ENCODE measurements at regions not wholly inside any gene's neighbourhood (a gene's known extent, or its start where the extent isn't known, plus 50 kb on each side); places are given as distances from the start of the nearest gene placed in this dataset.

DNA sequence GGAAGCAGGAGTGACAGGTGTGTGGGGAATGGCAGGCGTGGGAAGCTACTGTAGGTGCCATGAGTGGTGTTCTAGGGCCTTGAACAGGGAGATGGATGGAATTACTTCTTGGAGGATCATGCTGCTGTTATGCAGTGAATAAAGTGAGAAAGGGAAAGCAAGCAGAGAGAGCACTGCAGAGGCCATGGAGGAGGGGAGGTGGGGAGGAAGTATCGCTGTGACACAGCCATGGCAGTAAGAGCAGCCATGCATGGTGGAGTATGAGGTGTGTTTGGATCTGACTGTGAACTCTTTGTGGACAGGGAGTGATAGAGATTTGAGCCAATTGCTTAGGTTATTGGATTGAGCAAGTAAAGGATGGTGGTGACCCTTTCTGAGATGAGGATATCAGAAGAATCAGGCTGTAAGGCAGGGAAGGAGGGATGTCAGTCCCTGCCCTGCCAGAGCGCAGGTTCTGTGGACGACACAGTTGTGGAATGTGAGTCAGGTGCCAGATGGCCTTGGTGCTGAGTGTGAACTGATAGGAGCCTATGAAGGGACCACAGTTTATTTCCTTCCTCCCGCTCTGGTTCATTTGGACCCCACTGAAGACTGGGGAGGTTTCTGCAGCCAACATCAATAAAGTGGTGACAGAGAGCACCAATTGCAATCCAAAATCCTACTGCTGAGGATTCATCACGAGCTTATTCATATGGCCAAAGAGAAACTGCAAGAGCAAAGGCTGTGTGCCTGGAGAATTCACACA lies 105.5 kb upstream of the TMEM72 start:
- Histone ChIP-seq H3K27me3 (replicated peaks; ENCODE audit: insufficient read depth) (no peaks in the 10 kb centered on the region), H4K20me1 (ENCODE audit: insufficient read depth) (no peaks in the 10 kb centered on the region), H3K79me2 (ENCODE audit: insufficient read depth) (no peaks in the 10 kb centered on the region), H3K4me3 (no peak overlapping the region), H3K27ac (no peak overlapping the region), H3K4me1 (ENCODE audit: insufficient read depth) (peaks cover 13% of the 10 kb centered on the region; the same call in 1 of the 2 replicates), H3K36me3 (ENCODE audit: low read depth) (no peaks in the 10 kb centered on the region), H3K9ac (no peak overlapping the region), H3K9me2 (ENCODE audit: insufficient read depth) (no peaks in the 10 kb centered on the region), H3K4me2 (ENCODE audit: unreplicated experiment) (no peak overlapping the region), H2AFZ (no peak overlapping the region), H3K9me3 (ENCODE audit: low read depth) (no peaks in the 10 kb centered on the region), H3F3A (ENCODE audit: insufficient read depth) (no peaks in the 10 kb centered on the region)
- WGBS, 2 experiments (ENCODE audit: low coverage in 1 of 2, low lambda C conversion rate in 2 of 2, missing lambda C conversion rate in 2 of 2) = 77 to 85% methylated on average over 6 of the region's 6 CpGs
- TF ChIP-seq EZH2phosphoT487 (IDR thresholded peaks at IDR 0.05; ENCODE audit: insufficient read depth, low read depth) = no peak
- no peak for TF ChIP-seq EZH2 (IDR thresholded peaks at IDR 0.05; ENCODE audit: insufficient read depth, poor library complexity, severe bottlenecking)
- in situ Hi-C loops (cut with MboI) = no loop called here
- no peak for DNase-seq

DNA sequence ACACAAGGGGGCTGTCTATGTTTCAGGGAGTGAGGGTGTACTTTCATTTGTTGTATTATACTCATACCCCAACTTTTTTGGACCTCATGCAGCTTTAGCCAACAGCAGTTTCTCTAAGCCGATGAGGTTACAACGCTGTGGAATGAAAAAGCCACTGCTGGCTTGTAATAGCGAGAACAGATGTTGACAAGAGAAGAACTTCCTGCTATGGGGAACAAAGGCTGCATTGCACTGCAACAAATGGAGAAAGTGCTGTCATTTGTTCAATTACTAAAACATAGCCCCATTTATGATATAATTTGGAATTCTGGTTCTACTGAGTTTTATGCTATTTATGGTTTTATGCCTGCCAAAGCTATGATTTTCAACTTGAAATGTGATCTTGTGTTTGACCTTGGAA lies 104.2 kb upstream of the TMEM72 start:
- Histone ChIP-seq H3K36me3 (ENCODE audit: low read depth) (no peaks in the 10 kb centered on the region), H3K9me3 (ENCODE audit: low read depth) (no peaks in the 10 kb centered on the region), H3F3A (ENCODE audit: insufficient read depth) (no peaks in the 10 kb centered on the region), H3K27me3 (replicated peaks; ENCODE audit: insufficient read depth) (no peaks in the 10 kb centered on the region), H3K27ac (no peak overlapping the region), H3K4me3 (no peak overlapping the region), H4K20me1 (ENCODE audit: insufficient read depth) (no peaks in the 10 kb centered on the region), H3K9ac (no peak overlapping the region), H3K4me2 (ENCODE audit: unreplicated experiment) (no peak overlapping the region), H3K9me2 (ENCODE audit: insufficient read depth) (no peaks in the 10 kb centered on the region), H3K4me1 (ENCODE audit: insufficient read depth) (peaks cover 8% of the 10 kb centered on the region; the same call in 1 of the 2 replicates), H2AFZ (no peak overlapping the region), H3K79me2 (ENCODE audit: insufficient read depth) (no peaks in the 10 kb centered on the region)
- 31 to 45% methylated on average over 3 of the region's 3 CpGs for WGBS, 2 experiments (ENCODE audit: low coverage in 1 of 2, low lambda C conversion rate in 2 of 2, missing lambda C conversion rate in 2 of 2)
- in situ Hi-C loops (cut with MboI) = no loop called here
- TF ChIP-seq EZH2 (IDR thresholded peaks at IDR 0.05; ENCODE audit: insufficient read depth, poor library complexity, severe bottlenecking) (no peak), EZH2phosphoT487 (IDR thresholded peaks at IDR 0.05; ENCODE audit: insufficient read depth, low read depth) (no peak)
- DNase-seq = peak; percentile 15

DNA sequence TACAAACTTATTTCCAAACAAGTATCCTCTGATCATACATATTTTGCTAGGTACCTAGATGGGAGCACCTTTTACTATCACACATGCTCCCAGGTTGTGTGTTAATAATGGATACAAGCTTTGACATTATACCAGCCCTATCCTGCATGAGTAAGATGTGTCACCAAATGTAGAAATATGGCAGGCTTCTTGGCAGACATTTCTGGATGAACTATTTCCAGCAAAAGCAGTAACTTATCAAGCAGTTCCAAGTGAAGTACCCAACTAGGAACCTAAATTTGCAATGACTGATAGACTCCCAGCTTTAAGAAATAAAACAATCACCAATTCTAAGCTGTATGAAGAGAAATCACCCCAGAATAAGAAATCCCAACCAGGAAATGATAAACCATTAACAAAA lies 103.7 kb upstream of the TMEM72 start:
- Histone ChIP-seq H3K36me3 (ENCODE audit: low read depth) (no peaks in the 10 kb centered on the region), H3K9me3 (ENCODE audit: low read depth) (no peaks in the 10 kb centered on the region), H3K4me2 (ENCODE audit: unreplicated experiment) (no peak overlapping the region), H2AFZ (no peak overlapping the region; the same call in 1 of the 2 replicates), H3K27me3 (replicated peaks; ENCODE audit: insufficient read depth) (no peaks in the 10 kb centered on the region), H3K4me3 (no peak overlapping the region), H4K20me1 (ENCODE audit: insufficient read depth) (no peaks in the 10 kb centered on the region), H3K9me2 (ENCODE audit: insufficient read depth) (no peaks in the 10 kb centered on the region), H3F3A (ENCODE audit: insufficient read depth) (no peaks in the 10 kb centered on the region), H3K4me1 (ENCODE audit: insufficient read depth) (peaks cover 8% of the 10 kb centered on the region; the same call in 1 of the 2 replicates), H3K9ac (no peak overlapping the region), H3K27ac (no peak overlapping the region), H3K79me2 (ENCODE audit: insufficient read depth) (no peaks in the 10 kb centered on the region)
- DNase-seq = peak; percentile 35
- in situ Hi-C loops (cut with MboI) = no loop called here
- no peak for TF ChIP-seq EZH2 (IDR thresholded peaks at IDR 0.05; ENCODE audit: insufficient read depth, poor library complexity, severe bottlenecking)
- no peak for TF ChIP-seq EZH2phosphoT487 (IDR thresholded peaks at IDR 0.05; ENCODE audit: insufficient read depth, low read depth)

DNA sequence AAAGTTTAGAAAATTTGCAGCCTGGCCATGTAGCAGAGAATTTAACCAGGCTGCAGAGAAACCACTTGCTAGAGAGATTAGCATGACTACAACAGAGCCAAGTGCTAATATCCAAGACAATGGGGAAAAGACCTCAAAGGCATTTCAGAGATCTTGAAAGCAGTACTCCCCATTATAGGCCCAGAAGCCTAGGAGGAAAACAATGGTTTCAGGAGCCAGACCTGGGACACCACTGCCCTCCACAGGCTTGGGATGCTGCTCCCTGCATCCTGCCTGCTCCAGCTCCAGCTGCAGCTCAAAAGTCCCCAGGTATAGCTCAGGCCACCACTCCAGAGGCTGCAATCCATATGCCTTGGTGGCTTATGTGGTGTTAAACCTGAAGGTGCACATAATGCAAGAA lies 101.5 kb upstream of the TMEM72 start:
- no peaks in the 10 kb centered on the region for H3K79me2 ChIP-seq (ENCODE audit: insufficient read depth)
- no peak overlapping the region for H2AFZ ChIP-seq
- no peaks in the 10 kb centered on the region for H3K9me3 ChIP-seq (ENCODE audit: low read depth)
- in situ Hi-C loops (cut with MboI) = no loop called here
- H3K27me3 ChIP-seq (replicated peaks; ENCODE audit: insufficient read depth) = no peaks in the 10 kb centered on the region
- H3F3A ChIP-seq (ENCODE audit: insufficient read depth) = no peaks in the 10 kb centered on the region
- H3K9ac ChIP-seq = no peak overlapping the region
- TF ChIP-seq EZH2phosphoT487 (IDR thresholded peaks at IDR 0.05; ENCODE audit: insufficient read depth, low read depth) = no peak
- no peak for TF ChIP-seq EZH2 (IDR thresholded peaks at IDR 0.05; ENCODE audit: insufficient read depth, poor library complexity, severe bottlenecking)
- H3K4me1 ChIP-seq (ENCODE audit: insufficient read depth) = peaks cover 7% of the 10 kb centered on the region; the same call in 1 of the 2 replicates
- H3K4me2 ChIP-seq (ENCODE audit: unreplicated experiment) = no peak overlapping the region
- no peak overlapping the region for H3K27ac ChIP-seq
- H4K20me1 ChIP-seq (ENCODE audit: insufficient read depth) = no peaks in the 10 kb centered on the region
- H3K36me3 ChIP-seq (ENCODE audit: low read depth) = no peaks in the 10 kb centered on the region
- H3K9me2 ChIP-seq (ENCODE audit: insufficient read depth) = no peaks in the 10 kb centered on the region
- DNase-seq = peak; percentile 59
- no peak overlapping the region for H3K4me3 ChIP-seq

DNA sequence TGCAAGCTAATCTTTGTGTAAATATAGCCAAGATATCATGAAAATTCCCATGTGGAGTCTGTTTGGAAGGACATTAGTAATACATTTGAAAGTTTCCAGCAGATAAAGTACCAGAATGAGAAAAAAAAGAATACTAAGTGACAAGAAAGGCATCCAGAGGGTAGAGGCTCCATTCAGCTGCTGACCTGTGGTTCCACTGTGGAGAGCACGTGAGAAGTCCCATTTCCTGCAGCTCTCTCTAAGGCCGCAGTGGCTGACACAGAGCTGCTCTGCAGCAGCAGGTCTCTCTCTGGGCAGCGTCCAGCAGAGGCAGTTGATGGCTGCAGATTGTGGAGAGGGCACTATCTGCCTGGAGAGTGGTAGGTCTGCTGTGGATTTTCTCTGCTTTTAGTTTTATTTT lies 100.1 kb upstream of the TMEM72 start:
- Histone ChIP-seq H3K9me2 (ENCODE audit: insufficient read depth) (no peaks in the 10 kb centered on the region), H4K20me1 (ENCODE audit: insufficient read depth) (no peaks in the 10 kb centered on the region), H3K36me3 (ENCODE audit: low read depth) (no peaks in the 10 kb centered on the region), H3K79me2 (ENCODE audit: insufficient read depth) (no peaks in the 10 kb centered on the region), H3K27me3 (replicated peaks; ENCODE audit: insufficient read depth) (no peaks in the 10 kb centered on the region), H3F3A (ENCODE audit: insufficient read depth) (no peaks in the 10 kb centered on the region), H3K4me3 (no peak overlapping the region), H3K4me2 (ENCODE audit: unreplicated experiment) (no peak overlapping the region), H3K9me3 (ENCODE audit: low read depth) (no peaks in the 10 kb centered on the region), H3K4me1 (ENCODE audit: insufficient read depth) (peaks cover 3% of the 10 kb centered on the region; the same call in 1 of the 2 replicates), H3K27ac (no peak overlapping the region), H2AFZ (no peak overlapping the region), H3K9ac (no peak overlapping the region)
- no peak for DNase-seq
- in situ Hi-C loops (cut with MboI) = no loop called here
- 77 to 79% methylated on average over 3 of the region's 3 CpGs for WGBS, 2 experiments (ENCODE audit: low coverage in 1 of 2, low lambda C conversion rate in 2 of 2, missing lambda C conversion rate in 2 of 2)
- TF ChIP-seq EZH2 (IDR thresholded peaks at IDR 0.05; ENCODE audit: insufficient read depth, poor library complexity, severe bottlenecking) (no peak), EZH2phosphoT487 (IDR thresholded peaks at IDR 0.05; ENCODE audit: insufficient read depth, low read depth) (no peak)
